HUES64 (cell line): ENCODE measurements at regions not wholly inside any gene's neighbourhood (a gene's known extent, or its start where the extent isn't known, plus 50 kb on each side); places are given as distances from the start of the nearest gene placed in this dataset.

Source experiments
- H3K27ac ChIP-seq: 2 replicates; pipeline ENCODE4 v1.7.0; 2013; ENCODE audit warnings: low read depth, low read length, inconsistent platforms
- H3K27me3 ChIP-seq: 2 replicates; pipeline ENCODE4 v1.6.1; 2013; ENCODE audit warnings: mild to moderate bottlenecking, low read length; ENCODE audit not compliant: insufficient read depth
- H3K36me3 ChIP-seq: 2 replicates; pipeline ENCODE4 v1.6.1; 2013; ENCODE audit warnings: mild to moderate bottlenecking, low read length; ENCODE audit not compliant: insufficient read depth
- H3K4me1 ChIP-seq: 2 replicates; pipeline ENCODE4 v1.6.1; 2013; ENCODE audit warnings: mild to moderate bottlenecking, low read length, moderate library complexity; ENCODE audit not compliant: insufficient read depth
- H3K4me3 ChIP-seq: 2 replicates; pipeline ENCODE4 v1.5.1; 2013; ENCODE audit warnings: mild to moderate bottlenecking, low read length, moderate library complexity
- H3K9ac ChIP-seq: 2 replicates; pipeline ENCODE4 v1.6.1; 2013; ENCODE audit warnings: mild to moderate bottlenecking, low read depth, low read length
- H3K9me3 ChIP-seq: 2 replicates; pipeline ENCODE4 v1.6.1; 2013; ENCODE audit warnings: low read depth, low read length; ENCODE audit not compliant: insufficient read depth
- WGBS: fragments of 150-250, 120-280 bp; methylation state at CpG from one replicate; pipeline ENCODE4 v1.1.7; 2013; ENCODE audit warnings: missing lambda C conversion rate; 5-methylcytosine and 5-hydroxymethylcytosine counted together

DNA sequence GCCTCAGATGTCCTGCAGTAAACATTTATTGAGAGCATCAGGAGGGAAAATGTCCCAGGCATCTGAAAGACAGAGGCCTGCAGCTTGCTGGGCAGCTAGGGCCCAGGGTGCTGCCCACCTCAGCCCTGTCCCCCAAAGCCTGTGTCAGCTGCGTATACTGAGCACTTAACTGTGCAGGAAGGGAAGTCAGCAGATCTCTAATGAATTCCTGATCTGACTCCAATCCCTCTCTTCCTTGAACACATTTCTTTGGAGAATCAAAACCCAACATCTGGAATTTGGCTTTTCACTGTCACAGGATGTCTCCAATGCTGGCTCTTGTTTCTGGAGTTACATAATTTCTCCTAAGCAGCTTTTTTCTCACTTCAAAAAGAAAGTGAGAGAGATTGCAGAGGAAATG, 364.7 kb upstream of the NFE2L3 start:
- Histone ChIP-seq H3K36me3 (no peaks in the 10 kb centered on the region), H3K4me3 (no peak overlapping the region), H3K9ac (no peak overlapping the region), H3K27ac (no peak overlapping the region), H3K27me3 (no peaks in the 10 kb centered on the region), H3K9me3 (no peaks in the 10 kb centered on the region), H3K4me1 (no peaks in the 10 kb centered on the region)
- WGBS, result 96% methylated on average over 1 of the region's 1 CpG

DNA sequence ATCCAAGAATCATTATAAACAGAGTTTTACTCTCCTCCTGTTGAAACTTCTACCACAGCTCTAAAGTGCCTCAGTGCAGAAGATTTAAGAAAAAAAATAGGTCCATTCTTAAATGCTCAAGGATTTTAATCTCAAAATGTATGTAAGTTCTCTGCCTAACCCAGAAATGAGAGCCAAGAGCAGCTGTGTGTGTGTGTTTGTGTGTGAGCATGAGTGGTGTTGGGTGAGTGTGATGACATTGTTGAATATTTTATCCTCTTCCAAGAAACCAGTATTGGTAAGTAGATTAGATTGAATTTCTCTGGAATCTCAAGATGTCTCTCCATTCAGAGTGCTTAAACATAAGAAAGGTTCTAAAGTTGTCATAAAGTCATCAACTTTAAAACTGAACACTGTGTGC, 363.6 kb upstream of the NFE2L3 start:
- H3K36me3 ChIP-seq, result no peaks in the 10 kb centered on the region
- no peak overlapping the region for H3K4me3 ChIP-seq
- H3K4me1 ChIP-seq, result no peaks in the 10 kb centered on the region
- H3K27ac ChIP-seq, result no peak overlapping the region
- H3K9ac ChIP-seq, result no peak overlapping the region
- H3K27me3 ChIP-seq, result no peaks in the 10 kb centered on the region
- H3K9me3 ChIP-seq, result no peaks in the 10 kb centered on the region

GRCh38 chr7:25788961-25789620, 362.9 kb upstream of the NFE2L3 start:
- H3K9ac ChIP-seq, result no peak overlapping the region
- H3K27ac ChIP-seq, result no peak overlapping the region
- H3K4me3 ChIP-seq, result no peak overlapping the region
- WGBS, result 90% methylated on average over 3 of the region's 3 CpGs
- H3K27me3 ChIP-seq, result no peaks in the 10 kb centered on the region
- H3K36me3 ChIP-seq, result no peaks in the 10 kb centered on the region
- no peaks in the 10 kb centered on the region for H3K9me3 ChIP-seq
- H3K4me1 ChIP-seq, result no peaks in the 10 kb centered on the region

- no peaks in the 10 kb centered on the region for H3K4me1 ChIP-seq
- no peak overlapping the region for H3K4me3 ChIP-seq
- no peaks in the 10 kb centered on the region for H3K9me3 ChIP-seq
- no peaks in the 10 kb centered on the region for H3K27me3 ChIP-seq
- no peak overlapping the region for H3K27ac ChIP-seq
- H3K9ac ChIP-seq, result no peak overlapping the region
- 90% methylated on average over 13 of the region's 13 CpGs for WGBS
- H3K36me3 ChIP-seq, result no peaks in the 10 kb centered on the region
Measured at GRCh38 chr7:25789701-25790640, 362.0 kb upstream of the NFE2L3 start.

- no peaks in the 10 kb centered on the region for H3K4me1 ChIP-seq
- WGBS, result 90% methylated on average over 4 of the region's 4 CpGs
- H3K27ac ChIP-seq, result no peak overlapping the region
- H3K9ac ChIP-seq, result no peak overlapping the region
- no peak overlapping the region for H3K4me3 ChIP-seq
- H3K36me3 ChIP-seq, result no peaks in the 10 kb centered on the region
- H3K27me3 ChIP-seq, result no peaks in the 10 kb centered on the region
- H3K9me3 ChIP-seq, result no peaks in the 10 kb centered on the region
Measured at GRCh38 chr7:25790963-25791362, 361.0 kb upstream of the NFE2L3 start.

GRCh38 chr7:25792586-25792985, 359.4 kb upstream of the NFE2L3 start:
- Histone ChIP-seq H3K36me3 (no peaks in the 10 kb centered on the region), H3K27me3 (no peaks in the 10 kb centered on the region), H3K4me3 (no peak overlapping the region), H3K9me3 (no peaks in the 10 kb centered on the region), H3K9ac (no peak overlapping the region), H3K27ac (no peak overlapping the region), H3K4me1 (no peaks in the 10 kb centered on the region)
- 93% methylated on average over 4 of the region's 8 CpGs for WGBS

- H3K27ac ChIP-seq, result no peak overlapping the region
- no peaks in the 10 kb centered on the region for H3K4me1 ChIP-seq
- H3K9me3 ChIP-seq, result no peaks in the 10 kb centered on the region
- H3K9ac ChIP-seq, result no peak overlapping the region
- no peaks in the 10 kb centered on the region for H3K36me3 ChIP-seq
- H3K27me3 ChIP-seq, result no peaks in the 10 kb centered on the region
- H3K4me3 ChIP-seq, result no peak overlapping the region
- 88% methylated on average over 2 of the region's 2 CpGs for WGBS
Measured at GRCh38 chr7:25795824-25796235, 356.2 kb upstream of the NFE2L3 start.

DNA sequence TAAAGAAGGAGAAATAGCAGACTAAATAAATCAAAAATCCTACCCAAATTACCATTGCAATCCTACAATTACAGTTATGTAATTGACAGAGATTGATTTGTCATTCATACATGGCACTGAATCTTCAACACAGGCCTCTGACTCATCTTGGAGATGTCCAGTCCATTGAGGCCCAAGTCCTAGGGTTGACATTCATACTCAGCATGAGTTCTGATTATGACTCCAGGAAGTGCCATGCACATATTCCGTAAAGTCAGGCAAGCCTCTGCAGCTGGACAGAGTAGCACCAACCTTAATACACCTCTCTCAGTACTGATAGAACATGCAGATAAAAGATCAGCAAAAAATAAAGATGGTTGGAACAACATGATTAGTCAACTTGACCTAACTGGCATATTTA, 353.7 kb upstream of the NFE2L3 start:
- 100% methylated on average over 1 of the region's 1 CpG for WGBS
- no peak overlapping the region for H3K27ac ChIP-seq
- H3K9me3 ChIP-seq, result no peaks in the 10 kb centered on the region
- H3K4me3 ChIP-seq, result no peak overlapping the region
- H3K27me3 ChIP-seq, result no peaks in the 10 kb centered on the region
- no peak overlapping the region for H3K9ac ChIP-seq
- H3K36me3 ChIP-seq, result no peaks in the 10 kb centered on the region
- no peaks in the 10 kb centered on the region for H3K4me1 ChIP-seq

GRCh38 chr7:25801214-25801613, 350.8 kb upstream of the NFE2L3 start:
- WGBS, result 96% methylated on average over 3 of the region's 3 CpGs
- no peaks in the 10 kb centered on the region for H3K9me3 ChIP-seq
- no peak overlapping the region for H3K9ac ChIP-seq
- no peak overlapping the region for H3K4me3 ChIP-seq
- H3K27ac ChIP-seq, result no peak overlapping the region
- H3K4me1 ChIP-seq, result no peaks in the 10 kb centered on the region
- no peaks in the 10 kb centered on the region for H3K27me3 ChIP-seq
- H3K36me3 ChIP-seq, result no peaks in the 10 kb centered on the region

- Histone ChIP-seq H3K27me3 (no peaks in the 10 kb centered on the region), H3K4me1 (no peaks in the 10 kb centered on the region)
- WGBS, result 96% methylated on average over 3 of the region's 3 CpGs
Measured at GRCh38 chr7:25802057-25802456, 349.9 kb upstream of the NFE2L3 start.

DNA sequence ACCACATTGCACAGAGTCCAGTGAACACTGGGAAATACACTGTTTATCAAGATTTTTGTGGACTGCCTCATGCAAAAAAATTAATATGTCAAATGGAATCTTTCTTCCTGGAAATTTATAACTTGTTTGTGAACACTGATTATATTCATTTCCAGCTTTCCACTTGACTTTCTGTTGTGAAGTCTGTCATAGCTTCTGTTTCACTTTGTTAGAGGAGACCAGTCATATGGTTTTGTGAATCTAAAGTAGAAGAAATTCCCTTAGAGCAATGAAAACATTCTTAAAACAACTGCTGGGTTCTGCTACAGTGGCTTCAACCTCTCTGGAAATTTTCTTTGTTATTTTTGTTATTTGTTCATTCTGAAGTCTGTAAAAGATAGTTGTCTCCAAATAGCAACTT, 349.5 kb upstream of the NFE2L3 start:
- H3K4me1 ChIP-seq, result no peaks in the 10 kb centered on the region
- H3K9me3 ChIP-seq, result no peaks in the 10 kb centered on the region
- H3K36me3 ChIP-seq, result no peaks in the 10 kb centered on the region
- no peak overlapping the region for H3K9ac ChIP-seq
- H3K4me3 ChIP-seq, result no peak overlapping the region
- H3K27me3 ChIP-seq, result no peaks in the 10 kb centered on the region
- H3K27ac ChIP-seq, result no peak overlapping the region

More at GRCh38 chr7:25802057-25802456, 349.9 kb upstream of the NFE2L3 start:
- H3K27ac ChIP-seq, result no peak overlapping the region
- H3K9me3 ChIP-seq, result no peaks in the 10 kb centered on the region
- H3K36me3 ChIP-seq, result no peaks in the 10 kb centered on the region
- no peak overlapping the region for H3K9ac ChIP-seq
- H3K4me3 ChIP-seq, result no peak overlapping the region
